ENCODE measurements at regions not wholly inside any gene's neighbourhood (a gene's known extent, or its start where the extent isn't known, plus 50 kb on each side); places are given as distances from the start of the nearest gene placed in this dataset.

DNA sequence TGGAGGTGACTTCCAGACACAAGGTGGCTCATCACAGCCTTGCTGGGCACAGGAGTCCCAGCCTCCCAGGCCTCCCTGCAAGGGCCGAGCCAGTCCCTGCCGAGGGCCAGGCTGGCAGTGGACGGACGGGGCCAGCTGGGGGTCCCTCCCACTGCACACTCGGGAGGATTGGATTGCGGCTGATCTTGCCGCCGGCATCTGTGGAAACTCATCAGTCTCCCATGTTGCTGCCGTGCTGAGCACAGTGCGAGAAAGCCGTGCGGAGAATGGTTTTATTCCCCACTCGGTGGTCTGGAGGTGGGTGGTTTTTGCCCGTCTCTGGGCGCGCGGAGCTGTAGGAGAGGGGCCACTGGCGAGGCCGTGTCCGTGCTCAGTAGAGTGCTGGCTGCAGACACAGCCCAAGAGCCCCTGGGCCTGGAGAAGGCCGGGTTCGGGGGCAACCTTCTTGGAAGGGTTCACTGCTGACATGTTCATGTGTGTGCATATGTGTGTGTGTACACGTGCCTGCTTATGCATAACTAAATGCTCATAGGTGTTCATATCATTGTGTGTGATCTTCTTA, 1246.4 kb downstream of the BRD1 start:
- TF ChIP-seq, protein P1, sequence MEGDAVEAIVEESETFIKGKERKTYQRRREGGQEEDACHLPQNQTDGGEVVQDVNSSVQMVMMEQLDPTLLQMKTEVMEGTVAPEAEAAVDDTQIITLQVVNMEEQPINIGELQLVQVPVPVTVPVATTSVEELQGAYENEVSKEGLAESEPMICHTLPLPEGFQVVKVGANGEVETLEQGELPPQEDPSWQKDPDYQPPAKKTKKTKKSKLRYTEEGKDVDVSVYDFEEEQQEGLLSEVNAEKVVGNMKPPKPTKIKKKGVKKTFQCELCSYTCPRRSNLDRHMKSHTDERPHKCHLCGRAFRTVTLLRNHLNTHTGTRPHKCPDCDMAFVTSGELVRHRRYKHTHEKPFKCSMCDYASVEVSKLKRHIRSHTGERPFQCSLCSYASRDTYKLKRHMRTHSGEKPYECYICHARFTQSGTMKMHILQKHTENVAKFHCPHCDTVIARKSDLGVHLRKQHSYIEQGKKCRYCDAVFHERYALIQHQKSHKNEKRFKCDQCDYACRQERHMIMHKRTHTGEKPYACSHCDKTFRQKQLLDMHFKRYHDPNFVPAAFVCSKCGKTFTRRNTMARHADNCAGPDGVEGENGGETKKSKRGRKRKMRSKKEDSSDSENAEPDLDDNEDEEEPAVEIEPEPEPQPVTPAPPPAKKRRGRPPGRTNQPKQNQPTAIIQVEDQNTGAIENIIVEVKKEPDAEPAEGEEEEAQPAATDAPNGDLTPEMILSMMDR (conservative IDR thresholded peaks at IDR 0.05; ENCODE audit: low read depth, low read length): no peak
- no peak for TF ChIP-seq EZH2phosphoT487 (IDR thresholded peaks at IDR 0.05; ENCODE audit: borderline replicate concordance, low read length)

Data from PC-3 (cell line).